HEK293 (cell line): ENCODE measurements at regions not wholly inside any gene's neighbourhood (a gene's known extent, or its start where the extent isn't known, plus 50 kb on each side); places are given as distances from the start of the nearest gene placed in this dataset.

Source experiments
- CTCF ChIA-PET: fragments of 350-600 bp; formaldehyde crosslinking; extraction: SDS; loops from one replicate; lab custom pipeline; 2021; ENCODE audit warnings: antibody characterized with exemption; lab: Yijun Ruan, JAX
- POLR2A ChIA-PET: fragments of 300-600 bp; formaldehyde crosslinking; extraction: SDS; loops from one replicate; lab custom pipeline; 2020; ENCODE audit warnings: antibody characterized with exemption, inconsistent platforms; lab: Yijun Ruan, JAX
- H3K27ac ChIP-seq: fragments of 200-500 bp; sonication (Bioruptor generic); 2 replicates; pipeline ENCODE4 v1.5.1; 2014; ENCODE audit warnings: low read depth, low read length, control low read depth, inconsistent platforms; ENCODE audit errors: extremely low read depth
- H3K36me3 ChIP-seq, 2 experiments: fragments of 200-500 bp in 1 of 2; sonication (Bioruptor generic) in 1 of 2; 1 replicate in 1 of 2; 2 replicates in 1 of 2; pipeline ENCODE4 v1.5.1; 2014 to 2017; ENCODE audit warnings: inconsistent platforms in 2 of 2, low read length in 2 of 2; ENCODE audit not compliant: control insufficient read depth in 2 of 2, insufficient read depth in 1 of 2
- H3K4me1 ChIP-seq: fragments of 200-500 bp; sonication (Bioruptor generic); 2 replicates; pipeline ENCODE4 v1.5.1; 2014; ENCODE audit warnings: mild to moderate bottlenecking, low read length, inconsistent platforms; ENCODE audit not compliant: control insufficient read depth, insufficient read depth
- H3K4me3 ChIP-seq: 2 replicates; pipeline ENCODE4 v1.5.1; 2011; ENCODE audit warnings: low read depth, mild to moderate bottlenecking, control low read depth, low read length, moderate library complexity
- H3K9me3 ChIP-seq: fragments of 200-500 bp; sonication (Bioruptor generic); 2 replicates; pipeline ENCODE4 v1.5.1; 2014; ENCODE audit warnings: low read depth, low read length, inconsistent platforms; ENCODE audit not compliant: control insufficient read depth, insufficient read depth
- BCL11A ChIP-seq: fragments of 450-650 bp; formaldehyde crosslinking; IDR thresholded peaks from 2 replicates; pipeline ENCODE4 v1.5.1; 2016; ENCODE audit warnings: low read depth, missing biosample characterization, missing genetic modification characterization
- FEZF1 ChIP-seq: fragments of 450-650 bp; formaldehyde crosslinking; IDR thresholded peaks from 2 replicates; pipeline ENCODE4 v1.5.1; 2016; ENCODE audit warnings: missing biosample characterization, missing genetic modification characterization
- IKZF3 ChIP-seq: fragments of 450-650 bp; IDR thresholded peaks from 2 replicates; pipeline ENCODE4 v1.5.0; 2018; ENCODE audit warnings: missing biosample characterization, mild to moderate bottlenecking, missing genetic modification characterization, moderate library complexity
- OVOL3 ChIP-seq: fragments of 450-650 bp; formaldehyde crosslinking; IDR thresholded peaks from 2 replicates; pipeline ENCODE4 v1.5.1; 2016; ENCODE audit warnings: missing biosample characterization, missing genetic modification characterization
- PBX3 ChIP-seq: sonication (generic); formaldehyde crosslinking; IDR thresholded peaks from 2 replicates; pipeline ENCODE4 v1.8.1; 2022; ENCODE audit warnings: mild to moderate bottlenecking, moderate library complexity, missing genetic modification reagents
- RBAK ChIP-seq: fragments of 450-650 bp; formaldehyde crosslinking; IDR thresholded peaks from 2 replicates; pipeline ENCODE4 v1.5.1; 2016; ENCODE audit warnings: missing biosample characterization, missing genetic modification characterization
- SP7 ChIP-seq: fragments of 450-650 bp; formaldehyde crosslinking; IDR thresholded peaks from 2 replicates; pipeline ENCODE4 v1.5.1; 2016; ENCODE audit warnings: missing biosample characterization, missing genetic modification characterization
- TCF7L2 ChIP-seq: IDR thresholded peaks from 2 replicates; pipeline ENCODE4 v1.6.1; 2011; ENCODE audit warnings: low read depth, mild to moderate bottlenecking, inconsistent platforms, low read length, moderate library complexity, borderline replicate concordance
- ZFHX2 ChIP-seq: fragments of 450-650 bp; formaldehyde crosslinking; conservative IDR thresholded peaks from 2 replicates; pipeline ENCODE4 v1.5.1; 2016; ENCODE audit warnings: missing biosample characterization, missing genetic modification characterization
- ZFP3 ChIP-seq: fragments of 450-650 bp; formaldehyde crosslinking; IDR thresholded peaks from 2 replicates; pipeline ENCODE4 v1.5.1; 2016; ENCODE audit warnings: low read depth, missing biosample characterization, missing genetic modification characterization
- ZNF114 ChIP-seq: fragments of 450-650 bp; formaldehyde crosslinking; IDR thresholded peaks from 2 replicates; pipeline ENCODE4 v1.5.0; 2017; ENCODE audit warnings: missing biosample characterization, missing genetic modification characterization
- ZNF121 ChIP-seq: fragments of 450-650 bp; formaldehyde crosslinking; IDR thresholded peaks from 2 replicates; pipeline ENCODE4 v1.5.1; 2016; ENCODE audit warnings: missing biosample characterization, missing genetic modification characterization
- ZNF132 ChIP-seq: fragments of 450-650 bp; formaldehyde crosslinking; IDR thresholded peaks from 2 replicates; pipeline ENCODE4 v1.5.1; 2017; ENCODE audit warnings: missing biosample characterization, missing genetic modification characterization, borderline replicate concordance
- ZNF19 ChIP-seq: fragments of 450-650 bp; formaldehyde crosslinking; IDR thresholded peaks from 2 replicates; pipeline ENCODE4; 2016; ENCODE audit warnings: missing biosample characterization, missing genetic modification characterization, low read depth
- ZNF324 ChIP-seq: fragments of 450-650 bp; formaldehyde crosslinking; IDR thresholded peaks from 2 replicates; pipeline ENCODE4 v1.5.1; 2016; ENCODE audit warnings: missing biosample characterization, missing genetic modification characterization
- ZNF335 ChIP-seq: fragments of 450-650 bp; formaldehyde crosslinking; conservative IDR thresholded peaks from 2 replicates; pipeline ENCODE4 v1.5.1; 2016; ENCODE audit warnings: missing biosample characterization, missing genetic modification characterization
- ZNF514 ChIP-seq: fragments of 450-650 bp; formaldehyde crosslinking; IDR thresholded peaks from 2 replicates; pipeline ENCODE4 v1.5.1; 2016; ENCODE audit warnings: missing biosample characterization, missing genetic modification characterization
- ZNF529 ChIP-seq: fragments of 450-650 bp; formaldehyde crosslinking; IDR thresholded peaks from 2 replicates; pipeline ENCODE4 v1.5.1; 2017; ENCODE audit warnings: missing genetic modification characterization, missing biosample characterization; ENCODE audit not compliant: insufficient replicate concordance
- ZNF530 ChIP-seq: fragments of 450-650 bp; formaldehyde crosslinking; IDR thresholded peaks from 2 replicates; pipeline ENCODE4 v1.5.1; 2016; ENCODE audit warnings: low read depth, missing biosample characterization, missing genetic modification characterization
- ZNF558 ChIP-seq: fragments of 450-650 bp; formaldehyde crosslinking; IDR thresholded peaks from 2 replicates; pipeline ENCODE4 v1.5.1; 2016; ENCODE audit warnings: missing biosample characterization, missing genetic modification characterization
- ZNF624 ChIP-seq: fragments of 450-650 bp; formaldehyde crosslinking; IDR thresholded peaks from 2 replicates; pipeline ENCODE4 v1.5.1; 2017; ENCODE audit warnings: missing biosample characterization, missing genetic modification characterization
- ZNF626 ChIP-seq: fragments of 450-650 bp; sonication (Bioruptor Pico); formaldehyde crosslinking; IDR thresholded peaks from 2 replicates; pipeline ENCODE4 v1.5.1; 2018; ENCODE audit warnings: missing biosample characterization, missing genetic modification characterization, inconsistent platforms
- ZNF639 ChIP-seq: fragments of 450-650 bp; formaldehyde crosslinking; IDR thresholded peaks from 2 replicates; pipeline ENCODE4 v1.5.1; 2016; ENCODE audit warnings: missing biosample characterization, missing genetic modification characterization
- ZNF677 ChIP-seq: fragments of 450-650 bp; IDR thresholded peaks from 2 replicates; pipeline ENCODE4 v1.5.0; 2018; ENCODE audit warnings: missing biosample characterization, mild to moderate bottlenecking, missing genetic modification characterization, moderate library complexity
- ZNF692 ChIP-seq: fragments of 450-650 bp; formaldehyde crosslinking; IDR thresholded peaks from 2 replicates; pipeline ENCODE4 v1.5.1; 2016; ENCODE audit warnings: missing biosample characterization, missing genetic modification characterization
- TF ChIP-seq, protein P1 (sequence below): fragments of 450-650 bp; formaldehyde crosslinking; IDR thresholded peaks from 2 replicates; pipeline ENCODE4 v1.5.1; 2017; ENCODE audit warnings: missing biosample characterization, missing genetic modification characterization
- TF ChIP-seq, protein P2 (sequence below): fragments of 450-650 bp; formaldehyde crosslinking; IDR thresholded peaks from 2 replicates; pipeline ENCODE4 v1.5.1; 2016; ENCODE audit warnings: missing biosample characterization, missing genetic modification characterization

DNA sequence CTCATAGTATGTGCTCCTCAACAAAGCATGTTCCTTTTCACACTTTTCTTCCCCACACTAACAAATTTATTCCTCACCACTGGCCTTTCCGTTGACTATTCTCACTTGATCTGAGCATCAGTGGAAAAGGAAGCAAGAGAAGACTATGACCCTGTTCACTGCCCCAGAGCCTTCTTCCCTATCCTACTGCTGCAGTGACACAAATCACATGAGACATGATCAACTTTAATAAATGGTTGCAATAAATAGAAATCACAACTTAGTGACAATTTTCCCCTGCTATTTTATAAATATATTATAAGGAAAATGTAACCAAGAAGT, 438.7 kb upstream of the SOX9 start (continued):
- TF ChIP-seq OVOL3 (tag by site-specific recombination): no peak
- TF ChIP-seq ZFHX2 (tag by site-specific recombination): no peak
- TF ChIP-seq ZNF692 (tag by site-specific recombination): no peak
- TF ChIP-seq ZNF114 (tag by site-specific recombination): no peak
- no peak for TF ChIP-seq ZNF121 (tag by site-specific recombination)
- no peak for TF ChIP-seq PBX3 (CRISPR knock-in tag)
- TF ChIP-seq IKZF3 (tag by site-specific recombination): no peak

- no peak overlapping the region for H3K27ac ChIP-seq
- TF ChIP-seq SP7 (tag by site-specific recombination) (no peak), ZNF514 (tag by site-specific recombination) (no peak), ZNF132 (no peak), RBAK (tag by site-specific recombination) (no peak), ZNF530 (tag by site-specific recombination) (no peak), OVOL3 (tag by site-specific recombination) (no peak), ZFP3 (tag by site-specific recombination) (no peak), ZNF558 (tag by site-specific recombination) (no peak)
- TF ChIP-seq, all 188 proteins: peak for 0
- Histone ChIP-seq H3K4me3 (no peak overlapping the region), H3K36me3 (no peaks in the 10 kb centered on the region), H3K9me3 (no peaks in the 10 kb centered on the region), H3K4me1 (no peaks in the 10 kb centered on the region)
- ChIA-PET POLR2A (no interaction called here), CTCF (no interaction called here)
Observed at GRCh38 chr17:71689782-71690181, 431.0 kb upstream of the SOX9 start.

DNA sequence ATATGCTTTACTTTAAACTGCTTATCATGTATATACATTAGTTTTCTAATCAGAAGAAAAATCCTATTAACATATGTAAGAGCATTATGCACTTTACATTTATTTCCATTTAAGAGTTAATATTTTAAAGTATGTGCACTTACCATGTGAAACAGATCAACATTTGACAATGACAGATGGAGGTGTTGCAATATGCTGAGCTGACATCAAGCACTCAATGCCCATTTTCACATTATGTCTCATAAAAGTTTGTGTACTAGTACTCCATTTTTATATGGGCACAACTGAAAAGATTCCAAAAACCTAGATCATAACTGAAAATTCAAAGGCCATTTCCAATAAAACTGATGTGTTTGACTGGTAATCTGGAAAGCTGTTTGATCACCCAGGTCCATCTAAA, 420.9 kb upstream of the SOX9 start:
- no peaks in the 10 kb centered on the region for H3K36me3 ChIP-seq
- POLR2A ChIA-PET: no interaction called here
- TF ChIP-seq FEZF1 (tag by site-specific recombination): no peak
- TF ChIP-seq ZNF335 (tag by site-specific recombination): no peak
- TF ChIP-seq, protein P1, sequence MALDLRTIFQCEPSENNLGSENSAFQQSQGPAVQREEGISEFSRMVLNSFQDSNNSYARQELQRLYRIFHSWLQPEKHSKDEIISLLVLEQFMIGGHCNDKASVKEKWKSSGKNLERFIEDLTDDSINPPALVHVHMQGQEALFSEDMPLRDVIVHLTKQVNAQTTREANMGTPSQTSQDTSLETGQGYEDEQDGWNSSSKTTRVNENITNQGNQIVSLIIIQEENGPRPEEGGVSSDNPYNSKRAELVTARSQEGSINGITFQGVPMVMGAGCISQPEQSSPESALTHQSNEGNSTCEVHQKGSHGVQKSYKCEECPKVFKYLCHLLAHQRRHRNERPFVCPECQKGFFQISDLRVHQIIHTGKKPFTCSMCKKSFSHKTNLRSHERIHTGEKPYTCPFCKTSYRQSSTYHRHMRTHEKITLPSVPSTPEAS (tag by site-specific recombination): no peak
- TF ChIP-seq ZNF19 (tag by site-specific recombination): no peak
- TF ChIP-seq ZNF529 (tag by site-specific recombination): no peak
- TF ChIP-seq, protein P2, sequence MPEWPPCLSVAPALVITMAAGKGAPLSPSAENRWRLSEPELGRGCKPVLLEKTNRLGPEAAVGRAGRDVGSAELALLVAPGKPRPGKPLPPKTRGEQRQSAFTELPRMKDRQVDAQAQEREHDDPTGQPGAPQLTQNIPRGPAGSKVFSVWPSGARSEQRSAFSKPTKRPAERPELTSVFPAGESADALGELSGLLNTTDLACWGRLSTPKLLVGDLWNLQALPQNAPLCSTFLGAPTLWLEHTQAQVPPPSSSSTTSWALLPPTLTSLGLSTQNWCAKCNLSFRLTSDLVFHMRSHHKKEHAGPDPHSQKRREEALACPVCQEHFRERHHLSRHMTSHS (tag by site-specific recombination): no peak
- no peak for TF ChIP-seq ZNF624 (tag by site-specific recombination)
- no peak for TF ChIP-seq ZNF677 (tag by site-specific recombination)
- no peak for TF ChIP-seq TCF7L2
- no peak for TF ChIP-seq ZNF626 (tag by site-specific recombination)
- no peak for TF ChIP-seq ZNF324 (tag by site-specific recombination)
- TF ChIP-seq ZNF639 (tag by site-specific recombination): no peak
- TF ChIP-seq BCL11A (tag by site-specific recombination): no peak

More for the DNA sequence above, 420.9 kb upstream of the SOX9 start:
- Histone ChIP-seq H3K27ac (no peak overlapping the region), H3K4me3 (no peak overlapping the region), H3K4me1 (0 out of 2 replicates have a peak, but pooled peaks cover 3% of the 10 kb centered on the region), H3K9me3 (no peaks in the 10 kb centered on the region)
- CTCF ChIA-PET: interaction anchor here (0.5 to 1.0 kb wide), 2 partner anchors 146 to 319 kb away, joined by 3 read pairs; no protein-coding TSS in a partner anchor
